ENCODE measurements at regions not wholly inside any gene's neighbourhood (a gene's known extent, or its start where the extent isn't known, plus 50 kb on each side); places are given as distances from the start of the nearest gene placed in this dataset.

DNA sequence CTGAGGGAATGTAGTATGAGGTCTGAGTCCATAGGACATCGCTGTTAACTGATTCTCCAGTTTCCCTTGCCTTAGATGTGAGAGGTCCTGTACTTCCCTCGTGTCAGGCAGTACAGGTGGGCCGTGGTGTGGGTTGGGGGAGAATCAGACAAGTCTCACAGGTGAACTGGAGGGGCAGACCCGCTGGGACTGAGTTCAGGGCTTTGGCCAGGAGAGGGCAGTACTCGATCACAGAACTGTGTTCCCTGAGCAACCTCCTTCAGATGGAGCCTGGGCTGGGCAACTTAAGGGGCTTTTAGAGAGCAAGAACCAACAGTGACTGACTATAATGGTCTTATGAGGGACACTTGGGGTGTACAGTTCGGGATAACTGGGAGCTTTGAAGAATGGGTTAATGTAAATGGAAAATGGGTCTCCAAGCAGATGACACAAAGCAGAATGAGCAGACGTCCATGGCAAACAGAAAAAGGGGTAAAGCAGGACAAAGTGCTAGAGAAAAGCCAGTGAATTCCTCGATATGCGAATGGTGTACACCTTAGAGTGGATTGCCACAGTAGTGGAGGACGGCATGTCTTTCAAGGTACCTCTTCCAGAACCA, 83.6 kb downstream of the CCNG2 start:
- TF ChIP-seq, protein P1, sequence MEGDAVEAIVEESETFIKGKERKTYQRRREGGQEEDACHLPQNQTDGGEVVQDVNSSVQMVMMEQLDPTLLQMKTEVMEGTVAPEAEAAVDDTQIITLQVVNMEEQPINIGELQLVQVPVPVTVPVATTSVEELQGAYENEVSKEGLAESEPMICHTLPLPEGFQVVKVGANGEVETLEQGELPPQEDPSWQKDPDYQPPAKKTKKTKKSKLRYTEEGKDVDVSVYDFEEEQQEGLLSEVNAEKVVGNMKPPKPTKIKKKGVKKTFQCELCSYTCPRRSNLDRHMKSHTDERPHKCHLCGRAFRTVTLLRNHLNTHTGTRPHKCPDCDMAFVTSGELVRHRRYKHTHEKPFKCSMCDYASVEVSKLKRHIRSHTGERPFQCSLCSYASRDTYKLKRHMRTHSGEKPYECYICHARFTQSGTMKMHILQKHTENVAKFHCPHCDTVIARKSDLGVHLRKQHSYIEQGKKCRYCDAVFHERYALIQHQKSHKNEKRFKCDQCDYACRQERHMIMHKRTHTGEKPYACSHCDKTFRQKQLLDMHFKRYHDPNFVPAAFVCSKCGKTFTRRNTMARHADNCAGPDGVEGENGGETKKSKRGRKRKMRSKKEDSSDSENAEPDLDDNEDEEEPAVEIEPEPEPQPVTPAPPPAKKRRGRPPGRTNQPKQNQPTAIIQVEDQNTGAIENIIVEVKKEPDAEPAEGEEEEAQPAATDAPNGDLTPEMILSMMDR (IDR thresholded peaks at IDR 0.05) = peak; percentile 92

DNA sequence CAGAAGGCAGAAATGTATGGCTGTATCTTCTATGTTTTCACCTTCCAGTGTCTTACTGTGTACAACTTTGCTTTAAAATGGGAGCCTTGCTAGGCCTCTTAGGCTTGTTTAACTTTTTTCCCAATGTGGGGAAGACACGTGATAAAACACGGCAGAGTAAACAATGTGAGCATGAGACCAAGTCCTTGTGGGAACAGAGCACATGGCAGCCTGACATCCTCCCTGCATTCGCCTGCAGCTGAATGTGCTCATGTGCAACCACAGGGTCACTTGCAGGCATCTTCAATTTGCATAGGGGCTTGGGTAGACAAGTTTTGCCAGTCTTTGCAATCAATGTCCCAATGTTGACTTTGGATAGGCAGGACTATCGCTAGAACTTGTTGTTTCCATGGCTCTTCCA, 91.8 kb downstream of the CCNG2 start:
- TF ChIP-seq, protein P1 (IDR thresholded peaks at IDR 0.05) = no peak

DNA sequence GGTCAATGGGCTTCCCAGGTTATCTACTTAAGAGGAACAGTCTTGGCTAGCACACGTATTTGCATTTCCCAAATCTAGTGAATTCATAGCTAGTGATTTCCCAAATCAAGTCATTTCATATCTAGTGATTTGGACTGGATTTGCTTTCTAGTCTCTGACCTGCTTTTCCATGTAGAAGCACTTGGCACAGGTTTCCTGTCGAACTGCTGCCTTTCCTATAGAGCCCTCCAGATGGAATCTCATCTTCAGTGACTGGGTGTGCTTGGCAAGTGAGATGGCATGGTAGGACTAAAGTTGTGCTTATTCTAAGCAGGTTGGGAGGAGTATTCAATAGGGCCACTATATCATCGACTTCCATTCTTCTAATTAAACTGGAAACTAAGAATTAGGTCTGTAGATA, 94.7 kb downstream of the CCNG2 start:
- TF ChIP-seq, protein P1 (IDR thresholded peaks at IDR 0.05) = no peak

GRCh38 chr4:77263247-77263646, 106.2 kb downstream of the CCNG2 start:
- TF ChIP-seq, protein P1 (IDR thresholded peaks at IDR 0.05) = no peak

- TF ChIP-seq, protein P1 (IDR thresholded peaks at IDR 0.05) = no peak
These were observed 107.8 kb downstream of the CCNG2 start for GRCh38 chr4:77264826-77265225.

DNA sequence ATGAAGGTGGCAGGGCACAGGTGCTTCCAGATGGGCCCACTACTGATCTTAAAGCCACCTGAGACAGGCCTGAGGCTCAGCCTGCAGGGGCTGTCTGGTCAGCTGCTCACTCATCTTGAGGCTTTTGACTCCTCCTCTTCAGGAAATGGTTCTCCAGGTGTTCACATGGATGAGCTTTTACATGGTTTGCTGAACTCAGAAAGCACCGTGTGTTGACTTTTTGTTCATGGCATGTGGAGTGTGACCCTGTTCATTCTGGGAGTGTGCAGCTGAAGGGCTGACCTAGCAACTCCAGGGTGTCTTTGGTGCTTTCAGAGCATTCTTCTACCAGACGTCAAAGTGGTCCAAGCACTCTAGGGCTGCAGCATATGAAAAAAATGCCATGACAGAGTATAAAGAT, 111.1 kb downstream of the CCNG2 start:
- TF ChIP-seq, protein P1 (IDR thresholded peaks at IDR 0.05) = no peak

- TF ChIP-seq, protein P1 (IDR thresholded peaks at IDR 0.05) = no peak
These were observed 112.5 kb downstream of the CCNG2 start for GRCh38 chr4:77269505-77269904.

DNA sequence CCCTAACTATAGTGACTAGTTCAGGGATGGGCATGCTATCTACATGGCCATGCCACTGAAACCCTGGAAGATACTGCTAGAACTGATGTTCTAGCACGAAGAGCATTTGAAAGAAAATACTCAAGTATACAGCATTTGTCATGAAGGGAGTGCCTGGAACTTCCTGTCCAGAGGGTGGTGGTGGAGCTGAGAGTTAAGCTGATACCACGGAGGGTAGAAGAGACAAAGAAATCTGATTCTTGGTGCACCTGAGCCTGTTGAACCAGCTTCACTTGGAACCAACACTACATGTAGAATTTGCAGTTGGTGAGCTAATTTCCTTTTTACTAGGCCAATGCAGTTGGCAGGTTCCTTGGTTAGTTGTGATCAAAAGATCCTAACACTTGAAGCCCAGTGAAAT, 116.4 kb downstream of the CCNG2 start:
- TF ChIP-seq, protein P1 (IDR thresholded peaks at IDR 0.05) = no peak

All from LNCAP (cell line).